ENCODE measurements at regions not wholly inside any gene's neighbourhood (a gene's known extent, or its start where the extent isn't known, plus 50 kb on each side); places are given as distances from the start of the nearest gene placed in this dataset.

DNA sequence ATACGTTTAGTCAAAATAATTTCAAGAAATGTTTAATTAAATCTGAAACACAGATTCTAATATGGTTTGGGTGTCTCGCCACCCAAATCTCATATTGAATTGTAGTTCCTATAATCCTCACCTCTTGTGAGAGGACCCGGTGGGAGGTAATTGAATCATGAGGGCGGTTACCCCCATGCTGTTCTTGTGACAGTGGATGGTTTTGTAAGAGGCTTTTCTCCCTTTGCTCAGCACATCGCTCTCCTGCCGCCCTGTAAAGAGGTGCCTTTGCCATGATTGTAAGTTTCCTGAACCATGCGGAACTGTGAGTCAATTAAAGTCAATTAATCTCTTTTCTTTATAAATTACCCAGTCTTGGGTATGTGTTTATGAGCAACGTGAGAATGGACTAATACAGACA, 1045.1 kb upstream of the POU3F3 start:
- Histone ChIP-seq H3K27ac (no peak overlapping the region), H3K27me3 (ENCODE audit: insufficient read depth, low read depth) (no peaks in the 10 kb centered on the region), H3K4me1 (ENCODE audit: low read depth, poor library complexity, severe bottlenecking) (no peaks in the 10 kb centered on the region), H3K4me3 (IDR thresholded peaks at IDR 0.05; ENCODE audit: insufficient read depth, low read depth, low read length) (no peak overlapping the region), H3K36me3 (ENCODE audit: insufficient read depth) (no peaks in the 10 kb centered on the region), H3K4me2 (no peak overlapping the region), H4K20me1 (ENCODE audit: insufficient read depth) (no peaks in the 10 kb centered on the region), H3K9ac (no peak overlapping the region), H3K79me2 (ENCODE audit: insufficient read depth, low read depth) (no peaks in the 10 kb centered on the region), H2AFZ (ENCODE audit: low read depth) (no peak overlapping the region)
- TF ChIP-seq, protein P1, sequence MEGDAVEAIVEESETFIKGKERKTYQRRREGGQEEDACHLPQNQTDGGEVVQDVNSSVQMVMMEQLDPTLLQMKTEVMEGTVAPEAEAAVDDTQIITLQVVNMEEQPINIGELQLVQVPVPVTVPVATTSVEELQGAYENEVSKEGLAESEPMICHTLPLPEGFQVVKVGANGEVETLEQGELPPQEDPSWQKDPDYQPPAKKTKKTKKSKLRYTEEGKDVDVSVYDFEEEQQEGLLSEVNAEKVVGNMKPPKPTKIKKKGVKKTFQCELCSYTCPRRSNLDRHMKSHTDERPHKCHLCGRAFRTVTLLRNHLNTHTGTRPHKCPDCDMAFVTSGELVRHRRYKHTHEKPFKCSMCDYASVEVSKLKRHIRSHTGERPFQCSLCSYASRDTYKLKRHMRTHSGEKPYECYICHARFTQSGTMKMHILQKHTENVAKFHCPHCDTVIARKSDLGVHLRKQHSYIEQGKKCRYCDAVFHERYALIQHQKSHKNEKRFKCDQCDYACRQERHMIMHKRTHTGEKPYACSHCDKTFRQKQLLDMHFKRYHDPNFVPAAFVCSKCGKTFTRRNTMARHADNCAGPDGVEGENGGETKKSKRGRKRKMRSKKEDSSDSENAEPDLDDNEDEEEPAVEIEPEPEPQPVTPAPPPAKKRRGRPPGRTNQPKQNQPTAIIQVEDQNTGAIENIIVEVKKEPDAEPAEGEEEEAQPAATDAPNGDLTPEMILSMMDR (conservative IDR thresholded peaks at IDR 0.05; ENCODE audit: low read depth, low read length) = no peak

DNA sequence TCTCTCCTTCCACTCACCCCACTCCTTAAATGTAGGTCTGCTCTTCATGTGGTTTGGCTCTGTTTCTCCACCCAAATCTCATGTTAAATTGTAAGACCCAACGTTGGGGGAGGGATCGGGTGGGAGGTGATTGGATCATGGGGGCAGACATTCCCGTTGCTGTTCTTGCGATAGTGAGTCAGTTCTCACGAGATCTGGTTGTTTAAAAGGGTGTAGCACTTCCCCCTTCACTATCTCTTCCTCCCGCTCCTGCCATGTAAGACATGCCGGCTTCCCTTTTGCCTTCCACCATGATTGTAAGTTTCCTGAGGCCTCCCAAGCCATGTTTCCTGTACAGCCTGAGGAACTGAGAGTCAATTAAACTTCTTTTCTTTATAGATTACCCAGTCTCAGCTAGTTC, 1044.5 kb upstream of the POU3F3 start:
- no peaks in the 10 kb centered on the region for H3K4me1 ChIP-seq (ENCODE audit: low read depth, poor library complexity, severe bottlenecking)
- H3K36me3 ChIP-seq (ENCODE audit: insufficient read depth) = no peaks in the 10 kb centered on the region
- no peak overlapping the region for H3K27ac ChIP-seq
- H2AFZ ChIP-seq (ENCODE audit: low read depth) = no peak overlapping the region
- H3K9ac ChIP-seq = no peak overlapping the region
- no peak overlapping the region for H3K4me3 ChIP-seq (IDR thresholded peaks at IDR 0.05; ENCODE audit: insufficient read depth, low read depth, low read length)
- H3K27me3 ChIP-seq (ENCODE audit: insufficient read depth, low read depth) = no peaks in the 10 kb centered on the region
- TF ChIP-seq, protein P1 (conservative IDR thresholded peaks at IDR 0.05; ENCODE audit: low read depth, low read length) = no peak
- no peaks in the 10 kb centered on the region for H3K79me2 ChIP-seq (ENCODE audit: insufficient read depth, low read depth)
- no peaks in the 10 kb centered on the region for H4K20me1 ChIP-seq (ENCODE audit: insufficient read depth)
- H3K4me2 ChIP-seq = no peak overlapping the region

DNA sequence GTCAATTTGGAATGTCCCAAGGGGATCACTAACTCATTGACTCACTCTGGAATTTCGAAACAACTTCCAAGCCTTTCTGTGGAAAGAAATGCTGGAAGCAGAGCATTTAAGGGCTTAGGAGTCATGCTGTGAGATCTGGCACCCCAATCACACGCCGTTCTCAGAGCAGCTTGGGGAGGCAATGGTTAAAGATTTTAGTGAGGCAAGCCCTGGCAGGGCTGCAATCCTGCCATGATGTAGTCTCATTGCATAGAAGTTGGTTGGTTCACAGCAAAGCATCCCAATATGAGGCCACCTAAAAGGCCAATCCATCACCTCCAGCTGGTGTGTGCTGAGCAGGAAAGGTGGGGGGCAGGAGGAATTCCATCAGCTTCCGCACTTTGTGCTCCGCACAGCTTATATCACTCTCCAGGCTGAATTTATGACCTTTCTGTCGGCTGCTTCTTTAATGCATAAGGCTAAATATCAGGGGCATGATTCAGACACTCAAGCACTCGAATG, 1043.9 kb upstream of the POU3F3 start:
- no peak overlapping the region for H3K9ac ChIP-seq
- H3K27ac ChIP-seq = no peak overlapping the region
- no peak overlapping the region for H3K4me2 ChIP-seq
- no peaks in the 10 kb centered on the region for H3K4me1 ChIP-seq (ENCODE audit: low read depth, poor library complexity, severe bottlenecking)
- no peaks in the 10 kb centered on the region for H3K36me3 ChIP-seq (ENCODE audit: insufficient read depth)
- no peaks in the 10 kb centered on the region for H3K27me3 ChIP-seq (ENCODE audit: insufficient read depth, low read depth)
- no peak overlapping the region for H3K4me3 ChIP-seq (IDR thresholded peaks at IDR 0.05; ENCODE audit: insufficient read depth, low read depth, low read length)
- no peaks in the 10 kb centered on the region for H4K20me1 ChIP-seq (ENCODE audit: insufficient read depth)
- TF ChIP-seq, protein P1 (conservative IDR thresholded peaks at IDR 0.05; ENCODE audit: low read depth, low read length) = no peak
- H3K79me2 ChIP-seq (ENCODE audit: insufficient read depth, low read depth) = no peaks in the 10 kb centered on the region
- H2AFZ ChIP-seq (ENCODE audit: low read depth) = no peak overlapping the region

DNA sequence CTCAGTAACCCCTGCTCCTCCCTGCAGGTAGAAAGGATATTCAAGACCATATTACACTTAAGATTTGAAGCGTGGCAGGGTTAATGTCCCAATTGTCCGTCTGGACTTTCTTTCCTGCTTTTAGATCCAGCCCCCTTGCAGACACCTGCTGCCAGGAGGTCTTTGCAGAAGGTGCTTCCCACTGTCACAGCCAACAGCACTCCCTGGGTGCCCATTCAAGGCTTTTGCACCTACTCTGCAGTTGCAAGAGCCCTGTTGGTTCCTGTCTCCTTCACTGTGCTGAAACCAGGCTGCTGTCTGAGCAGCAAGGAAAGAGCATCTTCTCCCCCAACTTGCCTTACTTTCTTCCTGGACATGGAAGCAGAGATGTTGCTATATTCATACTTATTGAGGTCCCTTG, 1043.0 kb upstream of the POU3F3 start:
- Histone ChIP-seq H3K27ac (no peak overlapping the region), H3K9ac (no peak overlapping the region), H3K4me1 (ENCODE audit: low read depth, poor library complexity, severe bottlenecking) (no peaks in the 10 kb centered on the region), H3K4me2 (no peak overlapping the region), H3K4me3 (IDR thresholded peaks at IDR 0.05; ENCODE audit: insufficient read depth, low read depth, low read length) (no peak overlapping the region), H2AFZ (ENCODE audit: low read depth) (no peak overlapping the region), H4K20me1 (ENCODE audit: insufficient read depth) (no peaks in the 10 kb centered on the region), H3K27me3 (ENCODE audit: insufficient read depth, low read depth) (no peaks in the 10 kb centered on the region), H3K36me3 (ENCODE audit: insufficient read depth) (no peaks in the 10 kb centered on the region), H3K79me2 (ENCODE audit: insufficient read depth, low read depth) (no peaks in the 10 kb centered on the region)
- TF ChIP-seq, protein P1 (conservative IDR thresholded peaks at IDR 0.05; ENCODE audit: low read depth, low read length) = no peak
